Cerebellar cortex (tissue), 1 donor: ENCODE measurements at regions not wholly inside any gene's neighbourhood (a gene's known extent, or its start where the extent isn't known, plus 50 kb on each side); places are given as distances from the start of the nearest gene placed in this dataset.
A peak's percentile ranks its signal among the peaks of the same experiment; 100 is the strongest.

Experiments
- DNase-seq: peaks from one replicate; pipeline ENCODE4 v3.0.0-alpha.2; 2015; ENCODE audit warnings: low spot score

DNA sequence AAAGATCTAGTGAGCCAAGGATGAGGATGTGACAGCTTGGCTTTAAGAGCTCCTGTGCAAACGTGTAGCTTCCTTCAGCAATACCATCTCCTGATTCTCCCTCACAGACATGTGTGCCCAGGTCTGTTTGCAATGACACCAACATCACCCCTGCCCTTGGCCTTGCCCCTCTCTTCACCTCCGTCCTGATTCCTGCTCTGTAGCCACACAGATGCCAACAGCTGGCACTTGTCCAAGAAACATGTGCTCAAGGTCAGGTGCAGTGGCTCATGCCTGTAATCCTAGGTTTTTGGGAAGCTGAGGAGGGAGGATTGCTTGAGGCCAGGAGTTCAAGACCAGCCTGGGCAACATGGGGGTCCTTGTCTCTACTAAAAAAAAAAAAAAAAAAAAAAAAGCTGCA, 103.8 kb upstream of the CRHR1 start:
- no peak for DNase-seq

DNA sequence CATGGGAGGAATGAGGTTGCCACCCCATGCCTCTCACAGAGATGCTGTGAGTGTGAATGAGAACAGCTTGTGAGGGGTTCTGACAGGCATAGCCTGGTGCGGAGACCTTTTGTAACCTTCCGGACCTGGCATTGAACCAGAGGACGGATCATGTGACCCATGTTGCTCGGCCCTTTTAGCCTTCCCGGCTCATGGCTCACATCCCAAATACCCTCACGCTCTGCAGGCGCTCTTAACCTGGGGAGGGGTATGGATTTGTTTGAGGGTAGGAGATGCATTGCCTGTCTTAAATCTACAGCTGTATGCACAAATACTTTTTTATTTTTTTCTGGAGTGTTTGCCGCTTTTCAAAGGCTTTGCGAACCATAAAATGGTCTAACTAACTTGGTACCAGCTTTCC, 102.4 kb upstream of the CRHR1 start:
- DNase-seq: no peak

DNA sequence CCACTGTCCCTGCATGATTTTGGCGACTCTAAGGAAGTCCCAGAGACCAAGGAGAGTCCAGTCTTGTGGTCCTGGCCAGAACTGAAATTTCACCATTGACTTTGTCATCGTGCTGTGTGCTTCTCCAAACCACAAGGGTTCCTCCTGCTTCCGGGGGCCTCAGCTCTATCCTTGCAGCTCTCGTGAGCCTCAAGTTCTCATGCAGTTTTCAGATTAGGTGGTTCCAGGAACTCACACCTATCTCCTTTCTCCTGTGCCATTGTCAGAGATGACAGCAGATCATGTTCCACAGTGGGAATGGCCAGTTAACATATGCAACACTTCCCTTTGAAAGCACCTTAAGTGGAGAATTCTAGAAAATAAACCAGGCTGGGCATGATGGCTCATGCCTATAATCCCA, 97.9 kb upstream of the CRHR1 start:
- DNase-seq: no peak

DNA sequence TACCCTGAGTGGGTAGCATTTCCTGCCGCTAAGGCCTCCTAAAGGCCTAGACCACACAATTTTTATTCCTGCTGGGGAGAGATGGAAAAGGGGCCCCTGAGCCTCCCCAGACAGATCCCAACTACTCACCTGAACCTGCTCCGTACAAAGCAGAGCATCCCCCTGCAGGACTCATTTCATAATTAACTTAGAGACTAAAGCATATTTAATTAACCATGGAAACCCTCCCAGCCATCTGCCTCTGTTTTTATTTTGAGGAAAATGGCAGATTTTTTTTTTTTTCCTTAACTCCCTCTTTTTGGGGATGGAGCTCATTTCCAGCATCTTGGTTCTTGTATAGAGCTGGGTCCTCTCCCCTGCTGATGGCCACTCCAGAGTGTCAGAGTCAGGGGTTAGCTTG, 96.5 kb upstream of the CRHR1 start:
- peak; percentile 75 for DNase-seq

DNA sequence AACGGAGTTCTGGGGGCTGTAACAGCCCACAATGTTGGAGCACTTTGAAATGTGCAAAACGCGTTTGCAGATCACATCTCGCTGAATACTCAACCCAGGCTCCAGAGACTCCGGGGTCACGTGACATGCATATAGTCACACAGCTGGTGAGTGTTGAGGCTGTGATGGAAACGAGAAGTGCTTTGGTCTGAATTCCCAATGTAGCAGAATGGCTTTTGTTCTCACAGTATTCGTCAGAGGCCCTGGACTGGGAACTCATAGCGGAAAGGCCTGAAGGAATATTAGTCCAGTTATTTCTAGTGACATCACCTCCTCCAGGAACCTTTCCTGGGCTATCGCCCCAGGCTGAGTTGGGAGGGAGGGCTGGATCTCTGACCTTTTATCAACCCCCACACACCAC, 95.8 kb upstream of the CRHR1 start:
- peak; percentile 58 for DNase-seq

DNA sequence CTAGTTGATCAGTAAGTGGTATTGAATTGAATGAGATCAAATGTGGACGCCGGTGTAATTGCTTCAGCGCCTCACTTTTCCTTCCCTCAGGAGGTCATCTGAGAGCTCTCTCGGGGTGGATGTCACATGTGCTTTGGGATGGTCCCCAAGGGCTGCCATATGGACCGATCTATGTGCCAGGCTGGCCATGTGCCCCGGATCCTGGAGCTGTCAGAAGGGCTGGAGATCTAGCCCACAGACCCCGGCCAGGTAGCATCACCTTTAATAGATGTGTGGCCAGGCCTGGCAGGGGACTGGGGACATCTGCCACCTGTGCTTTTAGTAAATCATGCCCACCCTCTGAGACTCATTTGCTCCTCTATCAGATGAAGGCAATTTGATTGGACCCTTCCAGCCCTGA, 95.3 kb upstream of the CRHR1 start:
- DNase-seq: peak; percentile 80

DNA sequence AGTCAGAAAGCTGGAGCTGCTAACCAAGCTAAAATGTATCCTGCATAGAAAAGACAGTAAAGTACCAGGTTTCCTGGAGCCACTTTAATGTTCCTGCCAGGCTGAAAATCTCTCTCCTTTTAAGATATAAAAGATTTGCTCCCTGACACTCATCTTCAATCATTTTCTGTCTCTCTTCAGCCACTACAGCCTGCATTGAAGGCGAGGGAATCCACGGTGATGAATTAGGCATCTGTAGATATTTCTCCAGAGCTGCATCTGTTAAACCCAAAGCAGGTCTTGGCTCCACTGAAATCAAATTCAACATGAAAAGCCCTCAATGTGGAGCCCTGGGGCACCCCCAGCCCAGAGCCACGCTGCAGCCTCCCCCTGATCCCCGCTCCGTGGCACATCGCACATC, 94.7 kb upstream of the CRHR1 start:
- no peak for DNase-seq

DNA sequence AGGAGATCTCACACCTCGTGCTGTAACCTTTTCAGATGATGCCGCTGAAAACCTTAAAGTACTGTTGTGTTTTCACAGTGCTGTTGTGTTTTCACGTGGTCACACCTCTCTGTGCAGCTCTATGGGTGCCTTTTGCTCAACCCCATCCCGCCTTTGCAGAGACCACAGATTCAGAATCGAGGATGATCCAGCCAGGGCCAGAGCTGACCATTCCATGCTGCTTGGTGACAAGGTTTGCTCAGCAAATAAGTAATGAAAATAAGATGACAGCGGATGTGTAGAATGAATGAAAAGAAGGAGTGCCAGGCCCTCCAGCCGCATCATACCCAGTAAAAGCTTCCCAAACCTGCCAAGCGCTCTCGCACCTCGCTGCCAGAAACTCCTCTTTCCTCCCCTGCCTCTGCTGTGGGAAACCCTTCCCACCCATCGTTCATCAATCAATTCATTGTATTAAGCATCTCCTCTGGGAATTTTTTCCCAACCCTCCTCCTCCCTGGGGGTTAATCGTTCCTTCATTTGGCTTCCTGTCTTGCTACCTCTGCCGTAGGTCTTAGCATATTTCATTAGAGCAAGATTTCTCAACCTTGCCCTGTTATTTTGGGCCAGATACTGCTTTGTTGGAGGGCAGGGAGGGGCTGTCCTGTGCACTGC, 93.4 kb upstream of the CRHR1 start:
- DNase-seq: no peak

DNA sequence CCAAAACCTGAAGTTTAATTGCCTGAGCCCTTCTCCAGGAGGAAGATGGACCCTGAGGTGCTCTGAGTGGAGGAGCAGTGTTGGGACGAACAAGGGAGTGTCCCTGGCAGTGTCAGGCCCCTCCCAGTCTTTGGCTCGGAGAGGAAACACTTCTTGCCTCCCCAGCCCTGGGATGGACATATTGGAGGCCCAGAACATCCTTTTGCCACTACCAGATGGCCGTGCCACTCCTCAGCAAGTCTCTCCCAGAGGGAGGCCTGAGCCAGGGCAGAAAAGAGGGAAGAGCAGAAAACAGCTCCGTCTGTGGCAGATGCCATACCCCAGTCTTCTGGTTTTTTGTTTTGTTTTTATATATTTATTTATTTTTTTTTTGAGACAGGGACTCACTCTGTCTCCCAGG, 91.5 kb upstream of the CRHR1 start:
- peak; percentile 94 for DNase-seq

DNA sequence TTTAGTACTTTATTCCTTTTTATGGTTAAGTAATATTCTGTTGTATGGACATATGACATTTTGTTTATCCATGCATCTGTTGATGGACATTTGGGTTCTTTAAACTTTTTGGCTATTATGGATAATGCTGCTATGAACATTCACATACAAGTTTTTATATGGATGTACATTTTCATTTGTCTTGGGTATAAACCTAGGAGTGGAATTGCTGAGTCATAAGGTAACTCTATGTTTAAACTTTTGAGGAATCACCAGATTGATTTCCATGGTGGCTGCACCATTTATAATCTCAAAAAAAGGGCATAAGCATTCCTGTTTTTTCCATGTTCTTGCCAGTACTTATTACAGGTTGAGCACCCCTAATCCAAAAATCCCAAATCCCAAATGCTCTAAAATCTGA, 90.3 kb upstream of the CRHR1 start:
- DNase-seq: no peak

DNA sequence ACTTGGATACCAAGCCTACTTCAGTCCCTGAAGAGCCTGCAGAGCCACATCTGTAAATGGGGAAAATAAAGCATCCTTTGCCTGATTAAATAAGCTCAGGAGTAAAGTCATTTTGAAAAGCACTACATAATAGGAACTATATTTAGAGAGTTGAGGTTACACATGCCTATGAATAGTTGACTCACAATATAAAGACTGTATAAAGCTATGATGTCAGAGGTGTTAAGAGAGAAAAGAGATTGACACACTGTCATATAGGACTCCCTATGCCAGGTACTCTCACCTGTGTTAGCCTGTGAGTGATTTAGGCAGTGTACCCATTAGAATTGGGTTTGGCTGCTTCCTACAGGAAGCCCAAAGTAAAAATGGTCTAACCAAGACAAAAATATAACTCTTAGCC, 87.7 kb upstream of the CRHR1 start:
- DNase-seq: no peak

DNA sequence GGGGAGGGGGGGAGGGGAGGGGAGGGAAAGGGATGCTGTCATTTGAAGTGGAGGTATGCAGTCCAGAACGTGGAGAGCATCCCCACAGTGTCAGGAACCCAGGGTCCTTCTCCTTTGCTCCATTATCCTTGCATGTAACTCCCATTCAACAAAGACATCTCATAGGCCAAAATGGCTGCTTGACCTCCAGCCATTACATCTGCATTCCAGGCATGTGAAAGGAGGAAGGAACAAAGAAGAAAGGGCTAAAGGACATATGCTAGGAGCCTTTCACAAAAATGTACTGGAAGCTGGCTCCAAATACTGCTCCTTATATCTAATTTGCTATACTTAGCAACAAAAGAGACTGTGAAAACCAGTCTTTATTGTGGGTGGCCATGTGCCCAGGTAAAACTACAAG, 87.0 kb upstream of the CRHR1 start:
- DNase-seq: no peak

DNA sequence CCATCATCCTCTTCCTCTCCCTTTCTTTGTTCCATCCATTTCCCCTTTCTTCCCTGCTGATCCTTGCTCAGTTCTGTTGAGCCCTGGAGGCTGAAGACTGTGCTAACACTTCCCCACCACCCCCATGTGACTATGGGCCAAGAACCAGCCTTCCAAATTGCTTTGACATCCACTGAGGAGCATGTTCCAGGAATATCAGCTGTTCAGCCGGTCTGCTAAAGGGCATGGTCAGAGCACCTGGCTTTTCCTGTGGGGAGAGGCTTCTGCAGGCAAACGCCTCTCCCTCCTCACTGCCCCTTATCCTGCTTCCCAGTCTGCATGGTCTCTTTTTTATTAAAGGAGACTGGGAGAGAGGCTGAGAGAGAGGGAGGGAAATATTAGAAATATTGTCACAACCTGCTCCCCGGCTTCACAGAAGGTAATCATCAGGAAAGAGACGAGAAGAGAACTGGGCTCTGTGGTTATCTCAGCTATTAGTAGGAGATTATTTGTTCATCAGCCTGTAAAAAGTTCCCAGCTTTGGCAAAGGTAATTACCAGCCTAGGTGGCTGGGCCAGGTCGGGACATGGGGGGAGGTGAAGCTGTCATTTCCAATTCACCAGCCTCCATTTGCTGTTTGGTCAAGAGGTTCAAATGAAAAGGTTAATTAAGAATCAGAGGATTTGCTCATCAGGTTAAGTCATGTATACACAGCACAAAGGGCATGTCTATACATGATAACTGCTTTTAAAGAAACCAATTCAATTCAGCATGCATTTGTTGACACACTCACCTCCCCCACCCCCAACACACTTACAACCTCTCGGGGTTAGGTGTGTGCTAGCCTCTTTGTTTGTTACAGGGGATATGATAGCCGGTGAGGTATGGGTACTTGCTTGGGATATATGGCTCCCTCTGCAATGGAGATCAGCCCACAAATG, 83.7 kb upstream of the CRHR1 start:
- DNase-seq: peak; percentile 90

DNA sequence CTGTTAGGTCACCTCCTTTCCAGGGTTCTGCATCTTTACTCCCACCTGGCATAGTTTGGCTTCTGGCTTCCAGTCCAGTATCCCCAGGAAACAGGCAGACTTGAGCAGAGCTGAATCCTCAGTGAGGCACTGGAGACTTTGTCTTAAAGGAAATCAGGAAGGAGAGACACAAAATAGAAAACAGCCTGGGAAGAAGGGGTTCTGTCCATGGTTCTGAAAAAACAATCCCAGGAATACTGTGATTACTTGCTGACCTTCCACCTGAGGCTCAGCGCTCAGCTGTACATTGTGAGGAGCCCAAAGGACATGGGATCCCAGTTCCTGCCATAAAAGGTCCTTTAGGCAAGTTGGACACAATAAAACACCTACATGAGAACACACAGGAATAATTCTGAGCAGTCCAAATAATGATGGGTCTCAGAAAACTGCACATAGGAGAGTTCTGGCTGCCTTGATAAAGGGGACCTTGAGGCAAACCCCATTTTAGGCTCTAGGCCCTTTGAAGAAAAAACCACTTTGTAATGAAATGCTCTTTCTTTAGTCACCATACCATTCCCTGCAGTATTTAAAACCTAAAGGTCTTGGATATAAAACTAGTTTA, 81.4 kb upstream of the CRHR1 start:
- no peak for DNase-seq

DNA sequence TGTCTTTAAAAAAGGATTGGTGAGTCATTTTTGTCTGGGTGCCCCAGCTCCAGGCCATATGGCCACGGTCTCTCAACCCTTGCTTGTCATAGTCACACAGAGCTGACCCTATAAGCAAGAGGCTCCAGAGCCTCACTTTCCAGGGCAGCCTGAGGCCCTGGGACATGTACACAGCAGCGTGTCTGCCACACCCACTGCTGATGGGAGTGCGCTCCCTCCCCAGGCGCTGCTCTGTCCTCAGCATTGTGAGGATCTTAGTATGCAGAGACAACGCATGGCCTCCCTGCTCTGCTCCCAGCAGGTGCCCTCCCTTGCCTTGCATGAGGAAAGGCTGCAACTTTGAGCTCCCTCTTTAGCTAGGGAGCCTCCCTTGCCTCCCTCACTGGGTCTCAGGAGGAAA, 80.8 kb upstream of the CRHR1 start:
- DNase-seq: no peak

DNA sequence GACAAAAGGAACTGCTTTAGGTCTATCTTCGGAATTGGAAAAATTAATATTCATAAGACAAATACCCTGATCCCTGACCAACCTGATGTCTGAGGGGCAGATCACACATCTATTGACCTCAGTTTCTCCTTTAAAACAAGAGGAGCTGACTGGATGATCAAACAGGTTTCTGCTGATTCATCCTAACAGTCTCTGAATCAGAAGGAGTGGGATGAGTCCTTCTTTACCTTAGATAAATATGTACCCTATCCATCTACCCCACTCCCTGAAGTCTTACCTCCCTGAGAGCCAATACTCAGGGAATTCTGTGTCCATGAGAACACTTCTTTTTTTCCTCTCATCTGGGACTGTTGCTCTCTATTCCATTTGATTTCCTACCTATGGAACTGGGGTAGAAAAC, 80.3 kb upstream of the CRHR1 start:
- DNase-seq: no peak

DNA sequence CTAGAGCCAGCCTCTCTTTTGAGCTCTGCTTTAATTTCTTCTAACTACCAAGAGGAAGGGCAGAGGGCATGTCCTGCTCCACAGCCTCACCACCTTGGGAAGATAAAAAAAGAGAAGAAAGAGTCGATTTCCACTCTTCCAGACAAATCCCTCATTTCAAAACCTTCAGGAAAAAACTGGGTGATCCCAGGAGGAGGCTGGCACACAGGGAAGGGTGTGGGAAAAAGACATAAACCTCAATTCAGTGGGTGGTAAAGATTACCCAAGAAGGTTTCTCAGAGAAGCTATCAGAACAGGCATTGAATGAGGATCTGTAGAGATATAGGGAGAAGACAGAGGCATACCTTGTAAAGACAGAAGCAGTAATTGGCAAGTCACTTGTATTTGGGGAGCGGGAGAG, 79.9 kb upstream of the CRHR1 start:
- no peak for DNase-seq

DNA sequence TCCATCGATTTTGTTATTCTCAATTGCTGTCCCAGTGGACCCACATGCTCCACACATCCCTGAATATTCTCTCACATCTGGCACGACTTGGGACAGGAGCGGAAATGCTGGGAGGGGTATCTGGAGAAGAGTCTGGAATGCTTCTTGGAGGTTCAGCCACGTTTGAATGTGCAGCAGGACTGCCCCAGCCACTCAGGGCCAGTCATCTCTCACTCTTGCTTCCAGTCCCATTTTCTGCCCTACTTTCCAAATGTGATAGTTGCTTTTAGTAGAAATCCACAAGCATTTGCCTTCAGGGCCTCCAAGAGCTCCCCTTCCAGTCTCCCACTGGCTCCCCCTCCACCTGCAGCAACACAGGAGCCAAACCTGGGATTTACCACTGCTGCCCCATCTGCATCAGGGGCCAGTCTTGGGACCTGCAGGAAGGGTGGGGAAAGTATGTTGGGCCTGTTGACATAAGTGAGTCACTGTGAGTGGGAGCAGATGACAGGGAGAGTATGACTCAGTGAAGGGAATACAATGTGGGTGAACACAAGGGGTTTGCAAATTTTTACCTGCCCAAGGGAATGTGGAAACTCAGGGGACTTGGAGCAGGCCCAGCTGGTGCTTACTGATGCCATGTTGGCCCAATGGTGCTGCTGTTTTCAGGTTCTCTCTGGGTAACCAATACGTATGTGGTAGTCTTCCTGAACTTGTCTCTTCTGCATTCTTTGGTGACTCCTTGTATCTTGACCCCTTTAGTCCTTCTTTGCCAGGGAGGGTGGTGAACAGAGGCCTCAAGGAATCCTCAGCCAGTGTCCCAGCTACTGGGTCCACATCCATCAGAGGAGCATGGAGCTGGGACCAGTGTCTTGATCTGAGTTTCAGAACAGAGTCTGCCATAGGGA, 78.8 kb upstream of the CRHR1 start:
- no peak for DNase-seq

DNA sequence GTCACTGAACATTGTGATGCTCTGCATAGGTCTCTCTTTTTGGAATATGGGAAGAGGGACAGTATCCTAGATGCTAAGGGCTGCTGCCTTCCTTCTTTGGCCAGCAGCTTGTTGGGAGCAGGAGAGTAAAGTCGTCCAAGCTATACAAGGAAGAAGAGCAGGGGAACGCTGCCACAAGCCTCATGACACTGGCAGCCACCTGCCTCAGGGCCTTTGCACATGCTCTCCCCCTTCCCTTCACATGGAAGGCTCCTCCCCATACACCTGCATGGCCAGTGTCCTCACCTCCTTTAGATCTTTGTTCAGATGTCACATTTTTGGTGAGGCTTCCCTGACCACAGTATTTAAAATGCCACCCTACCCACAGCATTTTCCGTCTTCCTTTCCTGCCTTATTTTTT, 78.1 kb upstream of the CRHR1 start:
- no peak for DNase-seq

DNA sequence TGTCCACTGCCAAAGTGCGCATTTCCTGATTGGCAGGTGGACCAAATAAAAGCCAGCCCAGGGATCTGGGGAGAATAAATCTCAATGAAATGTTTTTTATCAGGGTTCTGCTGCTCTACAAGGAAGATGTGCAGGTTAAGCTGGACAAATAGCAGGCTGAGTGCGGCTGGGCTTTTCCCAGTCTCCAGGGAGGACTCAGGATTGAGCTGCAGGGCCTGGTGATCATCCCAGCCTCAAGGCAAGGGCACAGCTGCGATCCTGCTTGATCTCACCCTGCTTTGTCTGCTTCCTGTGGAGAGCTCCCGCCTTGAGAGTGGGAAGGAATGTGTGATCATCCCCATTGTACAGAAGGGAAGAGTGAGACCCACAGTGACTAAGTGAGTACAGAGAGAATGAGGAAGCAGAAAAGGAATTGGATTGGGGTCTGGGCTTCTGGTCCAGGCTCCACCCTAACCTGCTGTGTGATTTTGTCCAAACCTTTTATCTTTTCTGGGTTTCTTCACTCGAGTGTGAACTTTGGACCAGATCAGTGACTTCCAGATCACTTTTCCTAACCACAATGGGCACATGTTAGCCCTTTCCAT, 75.3 kb upstream of the CRHR1 start:
- no peak for DNase-seq

DNA sequence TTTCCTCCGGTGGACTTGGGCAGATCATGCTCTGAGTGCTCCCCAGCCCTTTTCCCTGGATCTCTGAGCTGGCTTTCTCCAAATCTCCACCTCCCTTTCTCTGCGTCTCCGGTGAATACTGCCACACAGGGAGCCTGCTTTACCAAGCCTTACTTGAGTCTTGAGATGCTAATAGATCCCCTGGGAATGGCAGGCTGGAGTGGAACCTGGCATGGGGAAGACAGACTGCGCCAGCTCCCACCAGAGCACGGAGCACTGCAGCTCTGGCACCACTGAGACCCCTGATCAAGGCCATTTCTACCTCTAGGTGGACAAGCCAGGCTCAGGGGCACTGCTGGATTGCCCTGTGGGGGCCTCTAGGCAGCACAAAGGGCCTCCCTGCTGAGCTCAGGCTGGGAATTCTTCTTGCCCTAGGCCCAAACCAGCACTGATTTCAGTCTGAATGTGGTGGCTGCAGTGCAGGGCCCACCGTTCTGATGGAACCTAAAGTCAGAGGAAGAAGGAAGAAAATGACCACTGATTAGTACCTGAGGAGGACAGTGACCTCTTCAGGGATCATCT, 74.3 kb upstream of the CRHR1 start:
- DNase-seq: no peak

DNA sequence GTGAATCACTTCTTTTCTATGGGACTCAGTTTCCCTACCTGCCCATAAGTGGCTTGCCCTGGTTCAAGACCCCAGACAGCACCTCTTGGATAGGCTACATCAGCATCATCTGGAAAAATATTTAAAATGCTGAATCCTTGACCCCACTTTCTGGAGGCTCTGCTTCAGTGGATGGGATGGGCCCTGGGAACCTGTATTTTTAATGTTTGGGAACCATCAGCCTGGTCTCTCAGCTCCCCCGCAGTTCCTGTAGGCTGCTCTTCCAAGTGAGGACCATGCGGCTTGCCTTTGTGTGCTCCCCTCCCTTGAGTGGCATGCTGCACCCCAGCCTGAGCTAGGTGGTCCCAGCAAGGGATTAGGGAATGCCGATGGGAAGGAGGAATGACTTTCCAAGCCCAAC, 68.3 kb upstream of the CRHR1 start:
- DNase-seq: no peak
